ENCODE measurements at regions not wholly inside any gene's neighbourhood (a gene's known extent, or its start where the extent isn't known, plus 50 kb on each side); places are given as distances from the start of the nearest gene placed in this dataset.

- ATAC-seq (ENCODE audit: low read depth) (no peak), DNase-seq (no peak)
- Mint-ChIP-seq H3K27me3 (no peaks in the 10 kb centered on the region), H3K36me3 (peaks cover 12% of the 10 kb centered on the region), H3K4me1 (peaks cover 51% of the 10 kb centered on the region), H3K9me3 (peaks cover 9% of the 10 kb centered on the region), H3K27ac (peak overlapping the region; percentile 50), H3K4me3 (no peak overlapping the region)
- POLR2A ChIA-PET, result interaction anchor here (1.1 kb wide), 2 partner anchors 18 to 28 kb away, joined by 3 to 5 read pairs; no protein-coding TSS in a partner anchor
Observed at GRCh38 chr10:88063861-88064557, 200.6 kb downstream of the PTEN start.

DNA sequence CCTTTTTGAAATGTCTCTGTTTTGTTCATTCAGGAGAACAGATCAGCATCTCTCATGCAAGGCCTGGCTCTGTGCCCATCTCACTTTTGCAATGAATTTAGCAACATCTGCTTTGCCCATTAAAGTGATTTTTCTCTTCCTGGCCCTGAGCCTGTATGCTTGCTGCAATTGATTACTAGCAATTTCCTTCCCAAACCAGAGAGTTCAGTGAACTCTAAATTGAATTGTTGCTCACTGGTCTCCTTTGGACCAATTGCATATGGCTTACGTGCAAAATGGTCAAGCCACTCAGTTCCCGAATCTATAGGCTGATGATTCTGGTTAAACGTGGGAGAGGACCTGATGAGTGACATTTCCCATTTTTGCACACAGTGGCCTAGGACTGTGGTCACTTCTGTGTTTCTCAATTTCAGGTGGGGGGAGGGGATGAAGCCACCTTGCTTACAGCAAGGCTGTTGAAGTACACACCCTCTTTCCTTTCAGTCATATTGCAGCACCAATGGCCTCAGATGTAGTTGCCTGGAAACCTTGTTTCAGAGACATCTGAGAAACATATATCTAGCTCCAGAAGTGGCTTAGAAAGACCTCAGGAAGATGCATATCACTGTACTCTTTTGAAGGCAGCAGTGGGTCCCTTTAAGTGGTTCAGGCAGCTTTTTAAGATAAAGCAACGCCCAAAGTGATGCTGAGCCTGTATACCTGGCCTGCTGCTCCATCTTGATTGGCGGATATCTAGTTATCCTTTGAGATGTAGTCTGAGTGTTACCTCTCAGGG is 201.4 kb downstream of the PTEN start:
- ATAC-seq (ENCODE audit: low read depth) (peak; percentile 80), DNase-seq (no peak)
- Mint-ChIP-seq H3K36me3 (peaks cover 12% of the 10 kb centered on the region), H3K4me3 (no peak overlapping the region), H3K27ac (peak overlapping the region; percentile 58), H3K4me1 (peaks cover 51% of the 10 kb centered on the region), H3K9me3 (peaks cover 9% of the 10 kb centered on the region), H3K27me3 (no peaks in the 10 kb centered on the region)
- POLR2A ChIA-PET, result interaction anchor here (1.0 to 1.7 kb wide), 3 partner anchors 12 to 202 kb away, joined by 4 to 6 read pairs (median 6); no protein-coding TSS in a partner anchor

- H3K4me3 Mint-ChIP-seq, result peak overlapping the region; percentile 19
- peaks cover 8% of the 10 kb centered on the region for H3K9me3 Mint-ChIP-seq
- POLR2A ChIA-PET, result interaction anchor here (1.0 to 1.7 kb wide), 3 partner anchors 13 to 203 kb away, joined by 4 to 6 read pairs (median 6); no protein-coding TSS in a partner anchor
- H3K27ac Mint-ChIP-seq, result peak overlapping the region; percentile 58
- no peaks in the 10 kb centered on the region for H3K27me3 Mint-ChIP-seq
- peaks cover 51% of the 10 kb centered on the region for H3K4me1 Mint-ChIP-seq
- ATAC-seq (ENCODE audit: low read depth) (no peak), DNase-seq (no peak)
- peaks cover 12% of the 10 kb centered on the region for H3K36me3 Mint-ChIP-seq
Observed at GRCh38 chr10:88065383-88066049, 202.1 kb downstream of the PTEN start.

DNA sequence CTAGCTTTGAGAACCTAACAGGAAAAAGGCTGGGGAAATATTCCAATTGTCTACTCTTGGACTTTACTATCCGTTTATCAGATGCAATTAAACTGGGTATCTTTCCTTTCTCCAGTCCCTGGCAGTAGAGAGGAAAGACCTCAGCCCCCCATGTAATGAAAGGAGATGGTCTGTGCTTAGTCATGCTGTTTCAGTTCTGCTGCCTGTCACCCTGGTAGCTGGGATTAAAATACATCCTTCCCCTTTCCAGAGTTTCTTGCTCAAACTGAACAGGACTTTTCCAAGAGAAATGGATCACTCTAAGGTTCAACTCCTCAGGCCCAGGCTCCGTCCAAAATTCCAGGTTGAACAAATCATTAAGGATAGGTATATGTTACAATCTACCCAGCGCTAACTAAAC is 202.9 kb downstream of the PTEN start:
- Mint-ChIP-seq H3K27me3 (no peaks in the 10 kb centered on the region), H3K27ac (peak overlapping the region; percentile 75), H3K9me3 (peaks cover 4% of the 10 kb centered on the region), H3K4me1 (peaks cover 51% of the 10 kb centered on the region), H3K4me3 (peak overlapping the region; percentile 42), H3K36me3 (peaks cover 8% of the 10 kb centered on the region)
- POLR2A ChIA-PET, result interaction anchor here (1.6 to 1.7 kb wide), 2 partner anchors 14 to 204 kb away, joined by 4 to 6 read pairs; no protein-coding TSS in a partner anchor
- no peak for DNase-seq
- ATAC-seq (ENCODE audit: low read depth), result no peak

DNA sequence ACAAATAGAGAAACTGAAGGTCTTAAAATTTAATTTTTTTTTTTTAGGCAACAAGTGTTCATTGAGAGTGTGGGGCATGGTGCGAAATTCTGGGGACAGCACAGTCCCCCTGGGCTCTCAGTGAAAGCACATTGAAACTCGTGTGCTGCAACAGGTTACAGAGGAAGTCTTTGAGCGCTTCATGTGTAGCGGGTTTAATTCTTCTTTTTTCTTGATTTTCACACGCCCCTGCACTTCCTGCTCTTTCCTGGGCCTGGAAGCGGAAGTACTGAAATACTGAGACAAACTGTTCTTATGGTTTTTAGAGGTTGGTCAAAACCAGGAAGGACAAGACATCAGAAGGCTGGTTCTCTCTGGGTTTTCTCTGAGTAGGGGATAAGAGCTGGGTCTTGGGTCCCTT is 203.5 kb downstream of the PTEN start:
- Mint-ChIP-seq H3K36me3 (peaks cover 8% of the 10 kb centered on the region), H3K9me3 (peaks cover 4% of the 10 kb centered on the region), H3K4me1 (peaks cover 53% of the 10 kb centered on the region), H3K27ac (peak overlapping the region; percentile 75), H3K27me3 (no peaks in the 10 kb centered on the region), H3K4me3 (peak overlapping the region; percentile 42)
- DNase-seq (no peak), ATAC-seq (ENCODE audit: low read depth) (peak; percentile 60)
- POLR2A ChIA-PET, result interaction anchor here (1.2 to 2.2 kb wide), 2 partner anchors 24 to 205 kb away, joined by 3 to 12 read pairs; partner anchors contain the start of genes KLLN and PTEN

DNA sequence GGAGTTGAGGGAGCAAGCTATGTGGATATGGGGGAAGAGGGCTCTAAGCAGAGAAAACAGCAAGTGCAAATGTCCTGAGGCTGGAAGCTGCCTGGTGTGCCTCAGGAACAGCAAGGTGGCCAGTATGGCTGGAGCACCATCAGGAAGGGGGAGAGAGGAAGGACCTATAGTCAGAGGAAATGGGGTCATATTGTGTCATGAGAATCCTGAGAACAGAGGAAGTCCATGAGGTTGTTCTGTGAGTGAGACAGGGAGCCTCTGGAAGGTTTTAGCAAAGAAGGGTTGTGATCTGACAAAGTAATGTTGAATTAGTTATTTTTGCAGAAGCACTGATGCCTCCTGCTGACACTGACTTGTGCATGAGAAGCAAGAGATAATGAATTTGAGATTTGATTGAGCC is 204.3 kb downstream of the PTEN start:
- POLR2A ChIA-PET, result interaction anchor here (1.2 to 2.2 kb wide), 2 partner anchors 24 to 205 kb away, joined by 3 to 12 read pairs; partner anchors contain the start of genes KLLN and PTEN
- Mint-ChIP-seq H3K9me3 (peaks cover 4% of the 10 kb centered on the region), H3K4me3 (peak overlapping the region; percentile 42), H3K27ac (peak overlapping the region; percentile 75), H3K4me1 (peaks cover 52% of the 10 kb centered on the region), H3K27me3 (no peaks in the 10 kb centered on the region), H3K36me3 (peaks cover 8% of the 10 kb centered on the region)
- no peak for DNase-seq
- ATAC-seq (ENCODE audit: low read depth), result no peak

- Mint-ChIP-seq H3K4me3 (no peak overlapping the region), H3K4me1 (peaks cover 39% of the 10 kb centered on the region), H3K27ac (no peak overlapping the region)
Observed at GRCh38 chr10:88069338-88069737, 205.9 kb downstream of the PTEN start.

GRCh38 chr10:88070080-88070880 is 206.9 kb downstream of the PTEN start:
- peaks cover 12% of the 10 kb centered on the region for H3K36me3 Mint-ChIP-seq
- H3K4me1 Mint-ChIP-seq, result peaks cover 29% of the 10 kb centered on the region
- peaks cover 5% of the 10 kb centered on the region for H3K9me3 Mint-ChIP-seq
- H3K27ac Mint-ChIP-seq, result no peak overlapping the region
- POLR2A ChIA-PET, result no interaction called here
- DNase-seq (no peak), ATAC-seq (ENCODE audit: low read depth) (no peak)
- H3K4me3 Mint-ChIP-seq, result no peak overlapping the region
- peaks cover 3% of the 10 kb centered on the region for H3K27me3 Mint-ChIP-seq

More at GRCh38 chr10:88069338-88069737, 205.9 kb downstream of the PTEN start:
- POLR2A ChIA-PET, result no interaction called here
- Mint-ChIP-seq H3K36me3 (peaks cover 8% of the 10 kb centered on the region), H3K27me3 (no peaks in the 10 kb centered on the region), H3K9me3 (peaks cover 4% of the 10 kb centered on the region)
- no peak for DNase-seq
- no peak for ATAC-seq (ENCODE audit: low read depth)

DNA sequence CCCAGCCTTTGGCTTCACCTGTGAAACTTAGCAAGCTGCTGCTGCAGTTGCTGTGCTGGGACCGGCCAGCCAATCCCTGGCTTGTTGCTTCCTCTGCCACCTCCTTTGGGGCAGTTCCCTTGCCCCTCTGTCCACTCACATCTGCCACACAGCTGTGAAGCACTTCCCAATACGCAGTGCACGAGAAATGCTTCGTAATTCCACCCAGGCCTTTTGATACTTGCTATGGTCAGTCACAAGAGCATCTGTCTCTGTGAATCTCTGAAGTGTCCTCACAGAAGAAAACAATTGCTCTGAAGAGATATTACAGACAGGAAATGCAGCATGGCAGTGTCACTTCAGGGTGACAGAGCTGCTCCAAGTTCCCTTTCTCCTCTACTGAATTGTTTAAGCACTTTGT is 208.5 kb downstream of the PTEN start:
- no peak overlapping the region for H3K27ac Mint-ChIP-seq
- peaks cover 12% of the 10 kb centered on the region for H3K36me3 Mint-ChIP-seq
- DNase-seq, result no peak
- H3K4me3 Mint-ChIP-seq, result no peak overlapping the region
- peaks cover 3% of the 10 kb centered on the region for H3K27me3 Mint-ChIP-seq
- peaks cover 24% of the 10 kb centered on the region for H3K4me1 Mint-ChIP-seq
- peaks cover 5% of the 10 kb centered on the region for H3K9me3 Mint-ChIP-seq
- POLR2A ChIA-PET, result no interaction called here
- no peak for ATAC-seq (ENCODE audit: low read depth)

- H3K27ac Mint-ChIP-seq, result no peak overlapping the region
- ATAC-seq (ENCODE audit: low read depth), result no peak
- no peak overlapping the region for H3K4me3 Mint-ChIP-seq
- H3K4me1 Mint-ChIP-seq, result peaks cover 15% of the 10 kb centered on the region
- H3K36me3 Mint-ChIP-seq, result peaks cover 12% of the 10 kb centered on the region
- peaks cover 1% of the 10 kb centered on the region for H3K9me3 Mint-ChIP-seq
- POLR2A ChIA-PET, result no interaction called here
- no peak for DNase-seq
- peaks cover 3% of the 10 kb centered on the region for H3K27me3 Mint-ChIP-seq
Observed at GRCh38 chr10:88073682-88074081, 210.3 kb downstream of the PTEN start.

- Mint-ChIP-seq H3K4me3 (no peak overlapping the region), H3K27me3 (peaks cover 3% of the 10 kb centered on the region), H3K9me3 (peaks cover 1% of the 10 kb centered on the region), H3K27ac (no peak overlapping the region), H3K36me3 (peaks cover 12% of the 10 kb centered on the region), H3K4me1 (peaks cover 15% of the 10 kb centered on the region)
- ATAC-seq (ENCODE audit: low read depth), result no peak
- no peak for DNase-seq
- POLR2A ChIA-PET, result interaction anchor here (1.5 kb wide), 1 partner anchor 12 kb away, joined by 4 read pairs; no protein-coding TSS in a partner anchor
Observed at GRCh38 chr10:88074971-88075370, 211.5 kb downstream of the PTEN start.

GRCh38 chr10:88076027-88076880 is 212.8 kb downstream of the PTEN start:
- Mint-ChIP-seq H3K4me3 (peak overlapping the region; percentile 3), H3K4me1 (peaks cover 17% of the 10 kb centered on the region), H3K9me3 (peaks cover 1% of the 10 kb centered on the region), H3K27me3 (peaks cover 3% of the 10 kb centered on the region), H3K27ac (peak overlapping the region; percentile 2), H3K36me3 (peaks cover 14% of the 10 kb centered on the region)
- peak; percentile 71 for ATAC-seq (ENCODE audit: low read depth)
- no peak for DNase-seq
- POLR2A ChIA-PET, result interaction anchor here (0.6 to 1.5 kb wide), 4 partner anchors 11 to 506 kb away, joined by 3 to 4 read pairs (median 4); partner anchors contain the start of genes KLLN and PTEN
